ENCODE measurements at regions not wholly inside any gene's neighbourhood (a gene's known extent, or its start where the extent isn't known, plus 50 kb on each side); places are given as distances from the start of the nearest gene placed in this dataset.

- TF ChIP-seq CTCF (IDR thresholded peaks at IDR 0.05) = no peak
- TF ChIP-seq POLR2A (IDR thresholded peaks at IDR 0.05) = no peak
These were observed 83.8 kb downstream of the EBLN1 start for GRCh38 chr10:22133749-22134624.
